ENCODE measurements at regions not wholly inside any gene's neighbourhood (a gene's known extent, or its start where the extent isn't known, plus 50 kb on each side); places are given as distances from the start of the nearest gene placed in this dataset.

GRCh38 chr5:121199216-121199999 is 652.3 kb upstream of the FTMT start:
- H3K27me3 ChIP-seq: no peaks in the 10 kb centered on the region
- no peaks in the 10 kb centered on the region for H3K9me3 ChIP-seq
- intact Hi-C loops (cut with DNase I): no loop called here
- DNase-seq: peak; percentile 40
- WGBS, 2 donors: 57 to 65% methylated on average over 5 of the region's 5 CpGs
- H3K4me1 ChIP-seq: peaks cover 0 to 10% (median 3%) of the 10 kb centered on the region in 4 donors
- H3K27ac ChIP-seq: no peak overlapping the region
- H3K36me3 ChIP-seq: no peaks in the 10 kb centered on the region
- peak overlapping the region in 2 of 4 donors; percentile 18 to 19 for H3K4me3 ChIP-seq
- no peak for TF ChIP-seq CTCF (IDR thresholded peaks at IDR 0.05)
- TF ChIP-seq EP300 (IDR thresholded peaks at IDR 0.05): no peak
- no peak for TF ChIP-seq POLR2A (IDR thresholded peaks at IDR 0.05)
- TF ChIP-seq POLR2AphosphoS5 (IDR thresholded peaks at IDR 0.05): no peak

- Histone ChIP-seq H3K27ac (no peak overlapping the region), H3K9me3 (peaks cover 0 to under 1% (median 0%) of the 10 kb centered on the region in 4 donors), H3K4me3 (no peak overlapping the region), H3K36me3 (no peaks in the 10 kb centered on the region), H3K4me1 (no peaks in the 10 kb centered on the region), H3K27me3 (no peaks in the 10 kb centered on the region)
- TF ChIP-seq POLR2AphosphoS5 (IDR thresholded peaks at IDR 0.05) (no peak), POLR2A (IDR thresholded peaks at IDR 0.05) (no peak), CTCF (IDR thresholded peaks at IDR 0.05) (no peak), EP300 (IDR thresholded peaks at IDR 0.05) (no peak)
- intact Hi-C loops (cut with DNase I): no loop called here
- DNase-seq: no peak
- 37 to 83% methylated on average over 1 of the region's 1 CpG for WGBS, 2 donors
Measured at GRCh38 chr5:121218086-121218485, 633.6 kb upstream of the FTMT start.

GRCh38 chr5:121221483-121221882 is 630.2 kb upstream of the FTMT start:
- H3K9me3 ChIP-seq: peaks cover 0 to 2% (median 0%) of the 10 kb centered on the region in 4 donors
- WGBS, 2 donors: 72 to 84% methylated on average over 3 of the region's 3 CpGs
- no peak overlapping the region for H3K27ac ChIP-seq
- TF ChIP-seq EP300 (IDR thresholded peaks at IDR 0.05): no peak
- no peak for TF ChIP-seq POLR2AphosphoS5 (IDR thresholded peaks at IDR 0.05)
- TF ChIP-seq POLR2A (IDR thresholded peaks at IDR 0.05): no peak
- TF ChIP-seq CTCF (IDR thresholded peaks at IDR 0.05): no peak
- H3K36me3 ChIP-seq: no peaks in the 10 kb centered on the region
- H3K4me3 ChIP-seq: no peak overlapping the region
- no peaks in the 10 kb centered on the region for H3K4me1 ChIP-seq
- no peaks in the 10 kb centered on the region for H3K27me3 ChIP-seq
- peak; percentile 62 for DNase-seq
- intact Hi-C loops (cut with DNase I): no loop called here

- Histone ChIP-seq H3K27ac (no peak overlapping the region), H3K4me1 (no peaks in the 10 kb centered on the region), H3K36me3 (no peaks in the 10 kb centered on the region), H3K4me3 (no peak overlapping the region), H3K9me3 (peaks cover 0 to 4% (median 1%) of the 10 kb centered on the region in 4 donors), H3K27me3 (no peaks in the 10 kb centered on the region)
- intact Hi-C loops (cut with DNase I): no loop called here
- TF ChIP-seq EP300 (IDR thresholded peaks at IDR 0.05) (no peak), POLR2AphosphoS5 (IDR thresholded peaks at IDR 0.05) (no peak), CTCF (IDR thresholded peaks at IDR 0.05) (no peak), POLR2A (IDR thresholded peaks at IDR 0.05) (no peak)
- no peak for DNase-seq
- 42 to 46% methylated on average over 2 of the region's 2 CpGs for WGBS, 2 donors
Measured at GRCh38 chr5:121226765-121227164, 624.9 kb upstream of the FTMT start.

All from sigmoid colon (tissue), 6 donors.